WERI-Rb-1 (cell line): ENCODE measurements at regions not wholly inside any gene's neighbourhood (a gene's known extent, or its start where the extent isn't known, plus 50 kb on each side); places are given as distances from the start of the nearest gene placed in this dataset.

ENCODE experiments used
- DNase-seq: peaks from one replicate; pipeline ENCODE4 v3.0.0-alpha.2; 2020
- H3K27ac ChIP-seq: fragments of 250-450 bp; sonication (Bioruptor Pico); 2 replicates; pipeline ENCODE4 v1.5.1; 2020; ENCODE audit warnings: mild to moderate bottlenecking, moderate library complexity
- H3K27me3 ChIP-seq: fragments of 250-450 bp; sonication (Bioruptor Pico); 2 replicates; pipeline ENCODE4 v1.5.1; 2021; ENCODE audit warnings: mild to moderate bottlenecking, low read depth, moderate library complexity; ENCODE audit not compliant: insufficient read depth, severe bottlenecking
- H3K36me3 ChIP-seq: fragments of 250-450 bp; sonication (Bioruptor Pico); 2 replicates; pipeline ENCODE4 v1.5.1; 2020; ENCODE audit warnings: mild to moderate bottlenecking, moderate library complexity
- H3K4me3 ChIP-seq: 2 replicates; pipeline ENCODE4 v1.5.1; 2011; ENCODE audit warnings: low read depth, mild to moderate bottlenecking, control low read depth, low read length
- H3K9me3 ChIP-seq: fragments of 250-450 bp; sonication (Bioruptor Pico); 2 replicates; pipeline ENCODE4 v1.5.1; 2021; ENCODE audit warnings: mild to moderate bottlenecking, moderate library complexity; ENCODE audit not compliant: severe bottlenecking
- CTCF ChIP-seq: IDR thresholded peaks from 2 replicates; pipeline ENCODE4 v1.5.1; 2011; ENCODE audit warnings: low read depth, mild to moderate bottlenecking, control low read depth, inconsistent platforms, low read length

- no peaks in the 10 kb centered on the region for H3K27me3 ChIP-seq
- no peak for TF ChIP-seq CTCF
- peak overlapping the region; percentile 23 for H3K27ac ChIP-seq
- DNase-seq, result peak; percentile 22
- H3K4me3 ChIP-seq, result no peak overlapping the region
- no peaks in the 10 kb centered on the region for H3K9me3 ChIP-seq
- no peaks in the 10 kb centered on the region for H3K36me3 ChIP-seq
These were observed 145.9 kb upstream of the OPCML start for GRCh38 chr11:133678191-133678590.

- H3K36me3 ChIP-seq, result no peaks in the 10 kb centered on the region
- no peaks in the 10 kb centered on the region for H3K9me3 ChIP-seq
- no peaks in the 10 kb centered on the region for H3K27me3 ChIP-seq
- no peak overlapping the region for H3K27ac ChIP-seq
- no peak for TF ChIP-seq CTCF
- DNase-seq, result no peak
- H3K4me3 ChIP-seq, result no peak overlapping the region
These were observed 145.1 kb upstream of the OPCML start for GRCh38 chr11:133677387-133677786.

- Histone ChIP-seq H3K36me3 (no peaks in the 10 kb centered on the region), H3K27ac (no peak overlapping the region), H3K27me3 (no peaks in the 10 kb centered on the region), H3K9me3 (no peaks in the 10 kb centered on the region), H3K4me3 (no peak overlapping the region)
- no peak for DNase-seq
- TF ChIP-seq CTCF, result no peak
These were observed 144.0 kb upstream of the OPCML start for GRCh38 chr11:133676265-133676664.

GRCh38 chr11:133669371-133670053, 137.2 kb upstream of the OPCML start:
- Histone ChIP-seq H3K36me3 (no peaks in the 10 kb centered on the region), H3K4me3 (no peak overlapping the region), H3K27ac (no peak overlapping the region), H3K9me3 (no peaks in the 10 kb centered on the region), H3K27me3 (no peaks in the 10 kb centered on the region)
- TF ChIP-seq CTCF, result no peak
- no peak for DNase-seq

GRCh38 chr11:133663135-133663985, 131.1 kb upstream of the OPCML start:
- no peak for DNase-seq

More at GRCh38 chr11:133663135-133663985, 131.1 kb upstream of the OPCML start:
- Histone ChIP-seq H3K27me3 (no peaks in the 10 kb centered on the region), H3K36me3 (no peaks in the 10 kb centered on the region), H3K27ac (no peak overlapping the region), H3K4me3 (no peak overlapping the region), H3K9me3 (no peaks in the 10 kb centered on the region)
- no peak for TF ChIP-seq CTCF
